ENCODE measurements at regions not wholly inside any gene's neighbourhood (a gene's known extent, or its start where the extent isn't known, plus 50 kb on each side); places are given as distances from the start of the nearest gene placed in this dataset.

DNA sequence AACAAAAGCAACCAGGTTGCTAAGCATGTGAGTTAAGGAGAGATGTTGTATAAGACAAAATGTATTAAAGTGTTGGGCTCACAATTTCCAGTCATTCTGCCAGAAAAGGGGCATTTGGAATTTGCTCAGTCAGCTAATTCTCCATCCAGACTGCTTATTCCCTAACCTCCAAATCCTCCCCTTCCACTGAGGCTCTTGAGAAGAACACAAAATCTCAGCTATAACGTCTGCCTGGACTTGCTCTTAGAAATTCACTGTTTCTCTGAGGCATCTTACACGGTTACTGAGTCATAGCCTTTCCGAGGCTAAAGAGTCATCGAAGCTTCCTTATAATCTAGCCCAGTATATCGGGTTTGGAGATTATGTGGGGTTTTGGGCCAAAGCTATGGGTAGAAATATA lies 548.2 kb upstream of the ADGRL4 start:
- Histone ChIP-seq H3K9ac (ENCODE audit: low read length) (no peak overlapping the region), H3K27me3 (ENCODE audit: insufficient read depth, low read length) (no peaks in the 10 kb centered on the region), H3K36me3 (ENCODE audit: insufficient read depth, low read length) (no peaks in the 10 kb centered on the region), H3K27ac (ENCODE audit: low read depth, low read length, poor library complexity, severe bottlenecking) (no peak overlapping the region), H3K9me2 (ENCODE audit: low read depth, low read length) (no peaks in the 10 kb centered on the region), H3F3A (ENCODE audit: insufficient read depth, low read length) (no peaks in the 10 kb centered on the region), H3K4me1 (ENCODE audit: insufficient read depth, low read length, severe bottlenecking) (no peaks in the 10 kb centered on the region), H3K4me2 (ENCODE audit: low read length) (no peak overlapping the region), H3K79me2 (ENCODE audit: insufficient read depth, low read length) (no peaks in the 10 kb centered on the region), H3K9me3 (ENCODE audit: low read length) (no peaks in the 10 kb centered on the region), H4K20me1 (ENCODE audit: insufficient read depth, low read length) (no peaks in the 10 kb centered on the region), H2AFZ (ENCODE audit: low read length) (no peak overlapping the region), H3K4me3 (ENCODE audit: low read depth, low read length, poor library complexity, severe bottlenecking) (no peak overlapping the region)
- TF ChIP-seq EZH2 (IDR thresholded peaks at IDR 0.05; ENCODE audit: borderline replicate concordance, low read length) (no peak), CTCF (IDR thresholded peaks at IDR 0.05; ENCODE audit: low read length) (no peak)

DNA sequence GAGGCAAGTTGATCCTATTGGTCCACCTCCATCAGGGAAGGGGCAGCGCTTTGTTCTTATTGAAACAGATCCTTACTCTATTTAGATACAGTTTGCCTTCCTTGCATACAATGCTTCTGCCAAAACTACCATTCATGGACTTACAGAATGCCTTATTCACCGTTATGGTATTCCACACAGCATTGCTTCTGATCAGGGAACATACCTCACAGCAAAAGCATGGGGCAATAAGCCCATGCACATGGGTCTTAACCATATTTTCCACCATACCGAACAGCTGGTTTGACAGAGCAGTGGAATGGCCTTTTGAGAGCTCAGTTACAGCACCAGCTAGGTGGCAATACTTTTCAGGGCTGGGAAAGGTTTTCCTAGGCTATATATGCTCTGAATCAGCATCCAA lies 544.8 kb upstream of the ADGRL4 start:
- Histone ChIP-seq H3K9me3 (ENCODE audit: low read length) (no peaks in the 10 kb centered on the region), H3K4me2 (ENCODE audit: low read length) (no peak overlapping the region)

GRCh38 chr1:79550402-79550801 lies 543.9 kb upstream of the ADGRL4 start:
- TF ChIP-seq EZH2 (IDR thresholded peaks at IDR 0.05; ENCODE audit: borderline replicate concordance, low read length) (no peak), CTCF (IDR thresholded peaks at IDR 0.05; ENCODE audit: low read length) (no peak)
- H3K36me3 ChIP-seq (ENCODE audit: insufficient read depth, low read length) = no peaks in the 10 kb centered on the region
- no peaks in the 10 kb centered on the region for H3K9me2 ChIP-seq (ENCODE audit: low read depth, low read length)
- H3K9ac ChIP-seq (ENCODE audit: low read length) = no peak overlapping the region
- H3K4me2 ChIP-seq (ENCODE audit: low read length) = no peak overlapping the region
- H2AFZ ChIP-seq (ENCODE audit: low read length) = no peak overlapping the region
- no peak overlapping the region for H3K4me3 ChIP-seq (ENCODE audit: low read depth, low read length, poor library complexity, severe bottlenecking)
- H3K27me3 ChIP-seq (ENCODE audit: insufficient read depth, low read length) = no peaks in the 10 kb centered on the region
- H3K4me1 ChIP-seq (ENCODE audit: insufficient read depth, low read length, severe bottlenecking) = no peaks in the 10 kb centered on the region
- no peaks in the 10 kb centered on the region for H3K79me2 ChIP-seq (ENCODE audit: insufficient read depth, low read length)
- no peak overlapping the region for H3K27ac ChIP-seq (ENCODE audit: low read depth, low read length, poor library complexity, severe bottlenecking)
- H3K9me3 ChIP-seq (ENCODE audit: low read length) = no peaks in the 10 kb centered on the region
- H3F3A ChIP-seq (ENCODE audit: insufficient read depth, low read length) = no peaks in the 10 kb centered on the region
- no peaks in the 10 kb centered on the region for H4K20me1 ChIP-seq (ENCODE audit: insufficient read depth, low read length)

More for the DNA sequence above, 544.8 kb upstream of the ADGRL4 start:
- no peaks in the 10 kb centered on the region for H3K36me3 ChIP-seq (ENCODE audit: insufficient read depth, low read length)
- H3K27ac ChIP-seq (ENCODE audit: low read depth, low read length, poor library complexity, severe bottlenecking) = no peak overlapping the region
- H4K20me1 ChIP-seq (ENCODE audit: insufficient read depth, low read length) = no peaks in the 10 kb centered on the region
- no peaks in the 10 kb centered on the region for H3K9me2 ChIP-seq (ENCODE audit: low read depth, low read length)
- H3K27me3 ChIP-seq (ENCODE audit: insufficient read depth, low read length) = no peaks in the 10 kb centered on the region
- H3K4me1 ChIP-seq (ENCODE audit: insufficient read depth, low read length, severe bottlenecking) = no peaks in the 10 kb centered on the region
- no peak for TF ChIP-seq CTCF (IDR thresholded peaks at IDR 0.05; ENCODE audit: low read length)
- no peak for TF ChIP-seq EZH2 (IDR thresholded peaks at IDR 0.05; ENCODE audit: borderline replicate concordance, low read length)
- H3F3A ChIP-seq (ENCODE audit: insufficient read depth, low read length) = no peaks in the 10 kb centered on the region
- no peak overlapping the region for H2AFZ ChIP-seq (ENCODE audit: low read length)
- no peak overlapping the region for H3K9ac ChIP-seq (ENCODE audit: low read length)
- no peak overlapping the region for H3K4me3 ChIP-seq (ENCODE audit: low read depth, low read length, poor library complexity, severe bottlenecking)
- H3K79me2 ChIP-seq (ENCODE audit: insufficient read depth, low read length) = no peaks in the 10 kb centered on the region
